Posterior cingulate gyrus (tissue), 11 donors: ENCODE measurements at regions not wholly inside any gene's neighbourhood (a gene's known extent, or its start where the extent isn't known, plus 50 kb on each side); places are given as distances from the start of the nearest gene placed in this dataset.
"Not testable (repeated sequence)": the region's sequence is repeated elsewhere in the genome, so short reads cannot be mapped to it uniquely, and the experiment has no call there.

ENCODE experiments used
- DNase-seq, 10 donors: peaks; one replicate each; pipeline versions ENCODE4 v3.0.0 to v3.0.0-alpha.2; 2020 to 2021; ENCODE audit warnings: mixed read lengths in 3 of 10
- intact Hi-C: fragments of 100-400 bp; cut with DNase I; formaldehyde crosslinking; loops from one replicate; pipeline ENCODE4 v1.15.1; 2023

- DNase-seq = no peak
- intact Hi-C loops = no loop called here
Observed at GRCh38 chr5:16392718-16393117, 72.9 kb downstream of the ZNF622 start.

- intact Hi-C loops = no loop called here
- no peak for DNase-seq
Observed at GRCh38 chr5:16391858-16392649, 73.5 kb downstream of the ZNF622 start.

- intact Hi-C loops = no loop called here
- no peak for DNase-seq
Observed at GRCh38 chr5:16390825-16391224, 74.8 kb downstream of the ZNF622 start.

GRCh38 chr5:16385516-16386090 lies 80.0 kb downstream of the ZNF622 start:
- DNase-seq = no peak
- intact Hi-C loops = no loop called here

- intact Hi-C loops = no loop called here
- no peak for DNase-seq
Observed at GRCh38 chr5:16384804-16385203, 80.8 kb downstream of the ZNF622 start.

GRCh38 chr5:16384222-16384621 lies 81.4 kb downstream of the ZNF622 start:
- intact Hi-C loops = no loop called here
- no peak for DNase-seq

GRCh38 chr5:16383544-16384052 lies 82.0 kb downstream of the ZNF622 start:
- intact Hi-C loops = no loop called here
- no peak for DNase-seq

- intact Hi-C loops = no loop called here
Observed at GRCh38 chr5:16382047-16382446, 83.6 kb downstream of the ZNF622 start.

GRCh38 chr5:16378762-16379161 lies 86.8 kb downstream of the ZNF622 start:
- intact Hi-C loops = no loop called here
- no peak for DNase-seq

More at GRCh38 chr5:16382047-16382446, 83.6 kb downstream of the ZNF622 start:
- no peak for DNase-seq

GRCh38 chr5:16372493-16372892 lies 93.1 kb downstream of the ZNF622 start:
- no peak for DNase-seq
- intact Hi-C loops = no loop called here

GRCh38 chr5:16366491-16366890 lies 99.1 kb downstream of the ZNF622 start:
- intact Hi-C loops = no loop called here
- DNase-seq = no peak

- intact Hi-C loops = no loop called here
- DNase-seq = no peak
Observed at GRCh38 chr5:16364910-16365309, 100.7 kb downstream of the ZNF622 start.

- DNase-seq, intact Hi-C loops: not testable (repeated sequence)
Observed at GRCh38 chr5:16353439-16353838, 112.2 kb downstream of the ZNF622 start.

- intact Hi-C loops = no loop called here
- DNase-seq = no peak
Observed at GRCh38 chr5:16350816-16351215, 114.8 kb downstream of the ZNF622 start.

- intact Hi-C loops = no loop called here
- no peak for DNase-seq
Observed at GRCh38 chr5:16346380-16346779, 119.2 kb downstream of the ZNF622 start.

GRCh38 chr5:16345454-16345853 lies 120.1 kb downstream of the ZNF622 start:
- intact Hi-C loops = no loop called here
- no peak for DNase-seq

GRCh38 chr5:16326137-16326536 lies 139.5 kb downstream of the ZNF622 start:
- DNase-seq = no peak
- intact Hi-C loops = no loop called here

GRCh38 chr5:16321284-16321683 lies 141.7 kb upstream of the MARCHF11 start:
- no peak for DNase-seq
- intact Hi-C loops = no loop called here

GRCh38 chr5:16315501-16315900 lies 135.9 kb upstream of the MARCHF11 start:
- intact Hi-C loops = no loop called here

GRCh38 chr5:16313761-16314160 lies 134.2 kb upstream of the MARCHF11 start:
- no peak for DNase-seq
- intact Hi-C loops = no loop called here

More at GRCh38 chr5:16315501-16315900, 135.9 kb upstream of the MARCHF11 start:
- DNase-seq = no peak

GRCh38 chr5:16312785-16313184 lies 133.2 kb upstream of the MARCHF11 start:
- DNase-seq = no peak
- intact Hi-C loops = no loop called here

- no peak for DNase-seq
- intact Hi-C loops = no loop called here
Observed at GRCh38 chr5:16311666-16312065, 132.1 kb upstream of the MARCHF11 start.
